ENCODE measurements at regions not wholly inside any gene's neighbourhood (a gene's known extent, or its start where the extent isn't known, plus 50 kb on each side); places are given as distances from the start of the nearest gene placed in this dataset.

DNA sequence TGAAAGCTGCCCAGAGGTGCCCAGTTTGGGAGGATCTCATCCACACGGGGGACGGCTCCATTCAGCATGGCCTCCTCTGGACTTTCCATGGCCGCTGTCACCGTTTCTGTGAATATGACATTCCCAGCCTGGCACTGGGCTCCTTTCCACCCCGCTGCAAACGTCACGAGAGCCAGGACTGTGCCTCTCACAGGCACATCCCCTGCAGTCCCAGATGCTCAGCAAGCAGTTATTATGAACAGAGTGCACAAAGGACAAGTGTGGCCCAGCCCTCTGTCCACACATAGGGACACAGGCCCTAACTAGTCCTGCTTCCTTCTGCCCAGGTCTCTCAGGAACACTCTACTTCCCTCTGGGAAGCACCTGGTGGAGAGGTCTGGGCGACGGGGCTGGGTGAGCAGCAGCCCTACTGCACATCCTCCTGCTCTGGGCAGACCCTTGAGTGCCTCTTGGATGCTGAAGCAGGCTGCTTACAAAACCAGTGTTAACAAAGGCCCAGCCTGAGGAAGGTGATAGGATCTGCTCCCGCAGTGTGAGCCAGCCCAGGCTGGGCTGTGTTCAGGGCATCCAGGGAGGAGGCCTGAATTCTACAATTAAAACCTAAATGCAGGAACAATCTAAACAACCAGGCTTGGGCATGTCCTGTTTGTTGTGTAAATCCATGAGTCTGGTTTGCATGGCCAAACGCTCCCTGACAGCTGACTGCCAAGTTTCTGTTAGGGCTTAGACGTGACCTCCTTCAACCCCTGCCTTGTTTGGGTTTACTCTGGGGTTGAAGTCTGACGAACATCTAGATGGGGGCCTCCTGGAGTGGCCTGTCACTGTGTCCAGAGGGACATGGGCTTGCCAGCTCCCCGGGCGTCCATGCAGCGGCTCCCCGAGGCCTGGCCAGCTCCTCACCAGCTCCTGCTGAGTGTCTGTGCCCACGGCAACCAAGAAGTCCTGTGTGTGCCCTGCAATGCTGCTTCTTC lies 269.8 kb downstream of the GADD45G start:
- FAIRE-seq = no peak

DNA sequence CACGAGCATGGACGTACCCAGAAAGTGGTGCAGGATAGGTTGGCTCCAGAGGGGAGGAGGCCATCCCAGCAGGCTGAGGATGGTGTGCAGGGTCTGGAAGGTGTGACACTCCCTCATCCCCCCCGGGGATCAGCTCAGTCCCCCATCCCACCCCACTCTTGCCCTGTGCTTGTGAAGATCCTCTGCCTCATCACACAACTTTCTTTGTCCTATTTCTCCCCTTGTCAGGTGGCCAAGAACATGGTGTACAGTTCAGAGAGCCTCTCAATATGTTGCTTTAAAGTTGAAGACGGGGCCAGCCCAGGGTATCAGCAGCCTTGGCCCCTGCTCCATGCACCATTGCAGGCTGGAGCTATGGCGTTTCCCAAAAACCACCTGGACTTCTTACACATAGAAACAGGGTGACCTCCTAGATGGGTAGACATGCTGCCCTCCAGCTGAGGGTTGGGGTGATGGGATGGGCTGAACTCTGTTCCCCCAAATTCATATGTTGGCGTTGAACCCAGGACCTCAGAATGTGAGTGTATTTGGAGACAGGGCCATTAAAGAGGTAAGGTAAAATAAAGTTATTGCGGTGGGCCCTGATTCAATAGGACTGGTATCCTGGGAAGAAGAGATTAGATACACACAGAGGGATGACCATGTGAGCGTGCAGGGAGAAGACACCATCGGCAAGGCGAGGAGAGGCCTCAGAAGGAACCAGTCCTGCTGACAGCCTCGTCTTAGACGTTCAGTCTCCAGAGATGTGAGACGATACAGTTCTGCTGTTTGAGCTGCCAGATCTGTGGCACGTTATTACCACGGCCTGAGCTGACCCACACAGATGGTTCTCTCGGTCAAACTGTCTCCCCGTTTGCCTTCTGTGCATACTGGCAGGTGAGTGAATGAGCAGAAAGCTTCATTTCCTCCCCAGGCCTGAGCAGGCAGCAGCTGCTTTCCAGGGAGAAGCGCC lies 272.5 kb downstream of the GADD45G start:
- DNase-seq (ENCODE audit: insufficient read length, low spot score) (no peak), FAIRE-seq (no peak)

More for the DNA sequence above, 269.8 kb downstream of the GADD45G start:
- no peak for DNase-seq (ENCODE audit: insufficient read length, low spot score)

DNA sequence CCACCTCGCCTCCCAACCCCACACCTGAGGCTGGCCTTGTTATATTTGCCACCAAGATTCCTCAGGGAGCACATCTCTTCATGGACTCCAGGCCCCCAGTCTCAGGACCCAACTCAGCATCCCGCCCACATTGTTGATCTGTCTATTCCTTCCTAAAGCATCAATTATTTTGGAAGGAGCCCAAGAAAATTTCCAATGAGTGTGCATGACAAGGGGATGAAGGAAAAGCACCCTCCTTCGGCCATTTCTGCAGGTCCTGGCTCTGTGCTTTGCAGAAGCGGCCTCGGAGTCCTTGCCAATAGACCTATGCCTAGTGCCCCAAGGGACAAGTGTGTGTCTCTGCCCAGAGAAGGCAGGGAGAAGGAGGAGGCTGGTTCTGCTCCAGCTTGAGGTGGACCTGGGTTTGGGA lies 273.2 kb downstream of the GADD45G start:
- FAIRE-seq = no peak
- no peak for DNase-seq (ENCODE audit: insufficient read length, low spot score)

DNA sequence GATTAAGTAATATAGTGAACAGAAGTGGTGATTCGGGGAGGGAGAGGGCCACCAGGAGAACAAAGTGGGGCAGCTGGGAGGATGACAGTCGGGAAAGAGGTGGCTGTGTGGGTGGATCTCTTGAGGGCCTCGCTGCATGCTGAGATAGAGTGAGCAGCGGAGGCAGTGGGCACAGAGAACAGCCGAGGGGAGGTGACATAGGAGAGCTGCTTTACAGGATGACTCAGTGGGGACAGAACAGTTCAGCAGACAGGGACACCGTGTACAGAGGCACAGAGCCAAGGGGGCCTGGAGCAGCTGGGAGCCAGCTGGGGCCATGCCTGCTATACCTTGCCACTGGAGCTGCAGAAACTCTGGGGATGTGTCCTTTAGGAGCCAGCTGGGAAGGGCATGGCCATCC lies 273.9 kb downstream of the GADD45G start:
- no peak for DNase-seq (ENCODE audit: insufficient read length, low spot score)
- no peak for FAIRE-seq

DNA sequence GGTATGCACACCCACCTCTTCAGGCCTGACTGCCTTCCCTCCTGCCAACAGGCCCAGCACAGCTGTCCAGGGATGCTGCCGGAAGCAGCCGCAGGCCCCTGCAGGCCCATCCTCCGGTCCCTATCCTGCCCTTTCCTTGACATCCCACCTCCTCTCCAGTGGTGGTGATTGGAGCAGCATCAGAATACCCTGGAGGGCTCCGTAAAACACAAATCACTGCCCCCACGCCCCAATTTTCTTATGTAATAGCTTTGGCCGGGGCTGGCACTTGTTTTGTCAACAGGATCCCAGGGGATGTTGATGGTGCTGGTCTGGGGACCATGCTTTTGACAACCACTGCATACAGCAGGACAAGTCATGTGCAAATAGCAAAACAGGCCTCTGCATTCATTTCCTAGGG lies 274.5 kb downstream of the GADD45G start:
- FAIRE-seq (no peak), DNase-seq (ENCODE audit: insufficient read length, low spot score) (no peak)

DNA sequence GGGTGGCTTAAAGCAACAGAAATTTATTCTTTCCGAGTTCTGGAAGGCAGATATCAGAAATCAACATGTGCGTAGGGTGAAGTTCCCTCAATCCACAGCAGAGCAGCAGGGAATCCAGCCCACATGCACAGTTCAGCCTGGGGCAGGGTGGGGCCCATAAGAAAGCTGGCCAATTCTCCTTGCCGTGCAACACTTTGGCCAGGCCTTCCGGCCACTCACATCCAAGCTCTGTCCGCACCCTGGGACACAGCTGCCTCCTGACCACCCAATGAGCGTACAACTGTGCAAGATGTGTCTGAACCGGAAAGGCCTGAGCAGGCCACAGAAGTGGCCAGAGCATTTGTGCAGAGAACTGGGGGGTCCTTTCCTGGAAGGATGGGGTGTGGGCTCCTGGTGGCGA lies 274.9 kb downstream of the GADD45G start:
- FAIRE-seq = no peak
- no peak for DNase-seq (ENCODE audit: insufficient read length, low spot score)

DNA sequence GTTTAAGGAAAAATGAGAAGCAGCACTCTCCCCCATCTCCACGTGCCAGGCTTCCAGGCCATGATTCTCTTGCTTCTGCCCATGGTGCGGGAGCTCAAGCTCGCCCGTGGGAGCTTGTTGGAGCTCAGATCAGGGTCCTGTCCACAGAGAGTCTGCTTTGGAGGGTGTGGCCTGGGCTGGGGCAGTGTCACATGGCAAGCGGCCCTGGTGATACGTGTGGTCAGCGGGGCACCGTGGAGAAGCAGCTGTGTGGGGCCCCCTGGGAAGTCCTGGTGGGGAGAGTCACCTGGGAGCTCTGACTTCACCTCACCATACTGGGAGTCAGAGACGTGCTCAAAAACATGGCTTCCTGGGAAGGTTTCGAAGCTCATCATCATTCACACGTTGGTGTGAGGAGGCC lies 275.3 kb downstream of the GADD45G start:
- FAIRE-seq (no peak), DNase-seq (ENCODE audit: insufficient read length, low spot score) (no peak)

DNA sequence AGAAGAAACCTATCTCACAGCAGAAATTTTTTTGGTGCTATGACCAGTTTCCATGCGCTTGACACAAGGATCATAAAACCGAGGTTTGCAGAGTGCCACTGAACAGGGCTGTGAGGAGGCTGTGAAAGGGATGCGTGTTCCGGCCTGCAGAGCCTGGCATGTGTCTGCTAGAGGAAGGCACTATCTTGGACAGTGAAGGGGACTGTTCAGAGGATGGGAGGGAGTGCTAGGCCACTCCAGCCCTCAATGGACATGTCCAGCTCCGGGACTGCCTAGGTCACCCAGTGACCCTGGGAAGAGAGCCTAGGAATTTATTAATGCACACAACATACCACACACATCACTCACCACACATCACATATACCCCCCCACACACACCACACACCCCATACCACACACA lies 275.9 kb downstream of the GADD45G start:
- no peak for DNase-seq (ENCODE audit: insufficient read length, low spot score)
- no peak for FAIRE-seq

DNA sequence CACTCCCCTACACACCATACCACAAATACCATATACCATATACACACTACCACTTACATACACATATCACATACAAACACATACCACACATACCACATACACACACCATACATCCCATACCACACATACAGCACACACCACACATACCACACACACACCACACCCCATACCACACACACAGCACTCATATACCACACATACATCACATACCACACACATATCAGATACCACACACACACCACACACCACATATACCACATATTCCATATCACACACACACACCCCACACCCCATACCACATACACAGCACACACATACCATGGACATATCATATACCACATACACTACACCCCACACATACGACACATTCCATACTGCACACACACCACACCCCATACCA lies 276.6 kb downstream of the GADD45G start:
- FAIRE-seq (no peak), DNase-seq (ENCODE audit: insufficient read length, low spot score) (no peak)

DNA sequence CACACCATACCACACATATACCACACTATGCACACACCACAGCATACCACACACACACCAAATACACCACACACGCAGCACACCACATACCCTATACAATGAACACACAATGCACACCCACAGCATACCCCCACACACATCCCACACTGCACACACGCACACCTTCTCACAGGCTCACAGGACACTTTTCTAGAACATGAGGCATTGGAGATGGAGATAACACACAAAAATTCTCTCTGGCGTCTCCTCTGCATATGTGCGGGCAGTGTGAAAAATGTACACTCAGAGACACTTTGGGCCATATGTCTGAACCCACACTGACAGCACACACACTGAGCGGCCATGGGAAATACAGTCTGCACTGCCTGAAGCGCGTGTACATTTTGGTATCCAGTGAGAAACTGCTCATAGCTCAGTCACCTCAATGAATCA lies 278.1 kb downstream of the GADD45G start:
- DNase-seq (ENCODE audit: insufficient read length, low spot score) (no peak), FAIRE-seq (no peak)

DNA sequence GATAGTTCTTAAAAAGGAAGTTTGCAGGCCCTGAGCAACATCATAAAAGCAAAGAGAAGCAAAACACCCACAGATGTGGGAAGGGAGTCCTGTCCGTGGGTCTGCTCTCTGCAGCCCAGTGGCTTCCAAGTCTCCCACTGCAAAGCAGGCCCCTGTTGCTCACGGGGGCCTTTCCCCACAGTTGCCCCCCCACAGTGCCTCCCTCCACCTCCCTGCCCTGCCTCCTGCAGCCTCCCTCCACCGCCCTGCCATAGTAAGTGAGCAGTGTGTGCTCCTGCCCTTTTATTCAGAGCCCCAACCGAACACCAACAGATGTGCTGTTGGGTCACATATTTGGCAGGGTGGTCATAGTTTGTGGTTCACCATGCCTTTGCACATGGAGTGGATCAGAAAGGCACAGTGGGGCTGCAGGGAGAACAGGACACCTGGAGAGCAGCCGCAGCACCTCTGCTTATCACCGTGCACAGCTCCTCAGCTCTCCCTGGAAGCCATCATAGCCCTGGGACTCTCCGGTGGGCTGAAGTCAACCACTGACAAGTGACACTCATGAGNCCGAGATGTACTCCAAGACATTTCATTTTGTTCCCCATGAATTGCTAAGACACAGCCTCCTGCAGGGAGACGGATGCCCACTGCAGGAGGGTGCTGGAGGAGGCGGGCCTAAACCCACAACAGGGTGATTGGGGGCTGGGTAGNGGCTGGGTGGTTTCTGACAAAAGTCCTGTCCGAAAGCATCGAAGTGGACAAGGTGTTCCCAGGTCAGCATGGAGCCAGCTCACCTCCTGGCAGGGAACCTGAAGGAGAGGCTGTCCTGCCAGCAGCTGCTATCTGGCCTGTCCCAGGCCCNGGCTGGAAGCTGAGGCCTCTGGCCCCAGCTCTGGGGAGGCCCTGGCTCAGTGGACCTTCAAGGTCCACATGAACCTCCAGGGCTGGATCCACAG lies 278.9 kb downstream of the GADD45G start:
- FAIRE-seq = no peak
- no peak for DNase-seq (ENCODE audit: insufficient read length, low spot score)

DNA sequence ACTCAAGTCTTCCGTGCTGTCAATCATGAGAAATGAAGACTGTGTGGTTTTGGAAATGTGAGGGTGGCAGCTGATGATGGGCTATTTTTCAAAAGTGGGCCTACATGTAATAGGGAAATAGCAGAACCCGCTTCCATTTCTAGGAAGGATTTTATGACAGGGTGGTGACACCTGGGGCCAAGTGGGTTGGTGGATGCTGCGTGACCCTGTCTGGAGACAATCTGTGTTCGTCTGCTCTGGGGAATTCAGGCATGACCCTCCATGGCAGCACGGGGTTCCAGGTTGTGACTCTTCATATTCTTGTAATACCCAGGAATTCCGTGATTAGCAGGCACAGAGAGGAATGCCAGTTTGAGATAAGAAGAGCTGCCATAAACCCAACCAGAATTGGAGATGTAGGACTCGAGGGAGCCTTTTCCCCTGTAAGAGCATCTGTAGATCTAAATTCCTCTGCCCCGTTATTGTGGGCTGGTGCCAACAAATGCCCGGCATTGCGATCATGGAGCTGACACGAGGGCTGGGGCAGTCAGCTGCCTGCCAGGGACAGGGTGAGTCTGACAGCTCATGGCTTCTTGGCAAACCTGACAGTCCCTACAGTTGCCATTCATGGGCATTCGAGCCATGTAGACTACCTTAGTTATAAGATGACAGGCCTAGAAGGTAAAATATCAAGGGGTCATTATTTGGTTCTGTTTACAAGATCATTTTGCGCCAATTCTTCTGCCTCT lies 279.7 kb downstream of the GADD45G start:
- FAIRE-seq (no peak), DNase-seq (ENCODE audit: insufficient read length, low spot score) (no peak)

DNA sequence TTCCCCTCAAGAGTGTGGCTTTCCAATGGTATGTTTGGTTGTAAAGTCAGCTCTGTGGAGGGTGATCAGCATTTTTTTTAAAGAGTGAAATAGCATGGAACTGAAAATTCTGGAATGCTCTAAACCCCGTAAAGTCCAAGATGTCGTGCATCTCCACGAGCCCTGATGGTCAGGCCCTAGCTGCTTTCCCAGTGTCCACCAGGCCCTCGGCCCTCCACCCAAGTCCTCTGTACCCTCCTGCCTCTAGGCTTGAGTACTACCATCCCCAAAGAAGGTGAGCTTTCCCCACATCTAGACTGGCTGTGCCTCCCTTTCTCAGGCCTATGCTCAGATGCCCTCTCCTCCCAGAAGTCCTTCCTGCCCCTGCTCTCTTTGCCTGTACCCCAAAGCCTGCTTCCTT lies 280.3 kb downstream of the GADD45G start:
- no peak for DNase-seq (ENCODE audit: insufficient read length, low spot score)
- no peak for FAIRE-seq

DNA sequence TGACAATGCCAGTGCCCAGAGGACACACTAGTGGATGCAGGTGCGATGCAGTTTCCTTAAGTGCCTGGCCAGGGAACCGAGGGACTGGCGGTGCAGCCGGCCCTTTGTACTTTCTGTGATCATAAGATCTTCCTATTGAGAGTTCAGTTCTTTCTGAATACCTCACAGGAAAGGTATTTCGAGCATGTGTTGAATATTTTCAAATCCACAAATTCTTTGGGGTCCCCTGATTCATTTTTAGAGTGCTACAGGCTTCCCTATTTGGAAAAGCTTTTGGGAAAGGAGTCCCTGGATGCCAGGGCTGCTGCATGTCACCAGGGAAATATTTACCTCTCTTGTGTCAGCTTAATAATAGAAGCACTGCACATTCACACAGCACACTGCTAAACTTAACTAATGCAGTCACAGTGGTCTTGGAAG lies 281.5 kb downstream of the GADD45G start:
- DNase-seq (ENCODE audit: insufficient read length, low spot score) (no peak), FAIRE-seq (no peak)

DNA sequence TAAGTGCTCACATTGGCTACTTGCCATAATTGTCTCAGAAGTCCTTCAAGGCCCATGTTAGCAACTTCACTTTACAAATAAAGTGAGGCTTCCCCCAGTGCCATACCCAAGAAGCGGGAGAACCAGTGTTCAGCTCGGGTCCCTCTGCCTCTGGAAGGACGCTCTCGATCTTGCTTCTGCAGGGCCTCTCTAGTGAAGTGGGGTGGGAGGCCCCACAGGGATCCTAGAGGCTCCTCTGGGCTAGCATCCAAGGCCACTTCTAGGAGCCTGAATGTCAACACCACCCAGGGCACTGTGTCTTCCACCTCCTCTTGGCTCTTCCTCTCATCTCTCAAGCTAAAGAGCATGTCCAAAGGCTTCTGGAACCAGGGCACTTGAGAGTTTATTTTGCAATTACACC lies 282.5 kb downstream of the GADD45G start:
- DNase-seq (ENCODE audit: insufficient read length, low spot score) (no peak), FAIRE-seq (no peak)

DNA sequence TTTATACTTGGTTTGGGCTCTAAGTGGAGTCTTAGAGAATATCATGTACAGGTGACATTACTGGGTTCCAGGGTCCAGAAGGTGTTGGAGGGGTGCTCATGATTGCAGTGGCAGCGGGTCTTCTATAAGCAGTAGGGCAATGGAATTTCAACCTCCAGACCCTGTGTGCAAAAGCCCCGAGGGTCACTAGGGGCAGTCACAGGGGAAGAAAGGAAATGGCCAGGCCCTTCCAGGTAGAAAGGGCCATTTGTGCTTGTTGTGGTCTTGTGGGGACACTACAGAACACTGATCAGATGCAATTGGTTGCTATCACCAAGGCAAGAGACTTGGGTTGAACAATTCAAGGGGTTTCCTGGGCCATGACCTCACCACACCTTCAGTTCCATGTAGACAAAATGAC lies 283.4 kb downstream of the GADD45G start:
- no peak for DNase-seq (ENCODE audit: insufficient read length, low spot score)
- no peak for FAIRE-seq

DNA sequence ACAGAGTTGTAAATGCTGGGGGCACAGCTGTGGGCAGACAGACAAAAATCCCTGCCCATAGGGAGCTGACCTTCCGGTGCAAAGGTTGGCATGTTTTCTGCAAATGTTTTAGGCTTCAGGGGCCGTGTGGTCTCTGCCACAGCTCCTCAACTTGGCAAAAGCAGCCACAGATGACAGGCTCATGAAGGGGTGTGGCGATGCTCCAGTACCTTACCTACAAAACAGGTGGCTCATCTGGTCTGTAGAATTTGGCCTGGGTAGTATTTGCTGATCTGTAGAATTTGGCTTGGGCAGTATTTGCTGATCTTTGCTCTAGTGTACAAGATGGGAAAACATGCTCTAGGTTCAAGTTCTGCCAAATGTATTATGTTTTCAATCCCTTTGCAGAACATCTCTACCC lies 283.9 kb downstream of the GADD45G start:
- no peak for FAIRE-seq

DNA sequence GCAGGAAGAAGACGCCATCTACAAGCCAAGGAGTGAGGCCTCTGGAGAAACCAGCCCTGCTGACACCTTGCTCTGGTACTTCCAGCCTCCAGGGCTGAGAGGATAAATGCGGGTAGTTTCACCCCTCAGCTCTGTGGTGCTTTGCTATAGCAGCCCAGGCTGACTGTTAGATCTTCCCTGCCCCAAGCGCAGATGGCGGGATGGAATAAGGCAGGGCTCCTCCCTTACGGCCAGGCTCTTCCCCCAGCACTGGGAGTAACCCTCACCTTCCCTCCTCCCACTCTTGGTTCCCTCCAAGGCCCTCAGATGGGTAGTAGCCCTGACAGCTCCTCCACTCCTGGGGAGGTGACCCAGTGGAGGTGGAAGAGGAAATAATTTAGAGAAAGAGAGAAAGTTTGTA lies 285.1 kb downstream of the GADD45G start:
- FAIRE-seq (no peak), DNase-seq (ENCODE audit: insufficient read length, low spot score) (no peak)

More for the DNA sequence above, 283.9 kb downstream of the GADD45G start:
- DNase-seq (ENCODE audit: insufficient read length, low spot score) = no peak

DNA sequence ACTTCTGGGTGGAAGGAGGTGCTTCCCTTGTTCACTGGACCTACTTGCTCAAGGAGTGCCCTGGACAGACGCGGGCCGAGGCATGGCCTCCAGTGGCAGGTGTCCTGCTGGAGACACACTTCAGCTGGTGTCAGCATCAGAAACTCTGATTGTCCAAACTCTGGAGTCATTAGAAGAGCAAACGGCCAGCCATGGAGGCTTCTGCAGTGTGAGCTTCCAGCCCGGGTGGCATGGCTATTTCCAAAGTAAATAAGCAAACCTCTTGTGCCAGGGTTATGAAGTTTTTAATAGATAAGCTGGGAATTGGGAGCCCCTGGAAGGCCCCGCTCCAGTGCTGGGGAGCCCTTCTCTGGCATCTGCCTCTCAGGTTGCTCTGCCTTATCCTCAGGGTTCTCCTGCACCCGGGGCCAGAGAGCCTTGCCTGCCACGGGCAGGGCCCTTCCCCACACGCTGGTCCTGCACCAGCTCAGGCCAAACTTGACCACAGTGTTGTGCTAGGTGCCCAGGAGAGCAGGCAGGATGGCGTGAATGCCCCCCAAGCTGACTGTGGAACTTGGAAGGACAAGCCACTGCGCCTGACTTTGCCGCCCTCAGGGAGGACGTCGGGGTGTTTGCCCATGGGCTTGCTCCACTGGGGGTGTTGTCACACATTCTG lies 285.6 kb downstream of the GADD45G start:
- no peak for DNase-seq (ENCODE audit: insufficient read length, low spot score)
- FAIRE-seq = no peak
